ENCODE measurements at regions not wholly inside any gene's neighbourhood (a gene's known extent, or its start where the extent isn't known, plus 50 kb on each side); places are given as distances from the start of the nearest gene placed in this dataset.

GRCh38 chr15:46855388-46855787 lies 861.9 kb upstream of the SEMA6D start:
- TF ChIP-seq EZH2 (IDR thresholded peaks at IDR 0.05; ENCODE audit: borderline replicate concordance, low read depth, low read length, poor library complexity, severe bottlenecking) (no peak), CTCF (conservative IDR thresholded peaks at IDR 0.05; ENCODE audit: low read depth, low read length) (no peak)
- no peak for DNase-seq (ENCODE audit: low spot score)
- Histone ChIP-seq H3K27ac (ENCODE audit: low read depth, low read length, poor library complexity, severe bottlenecking) (no peak overlapping the region), H3K9me3 (ENCODE audit: low read depth, low read length, poor library complexity, severe bottlenecking) (no peaks in the 10 kb centered on the region), H3K4me3 (ENCODE audit: low read depth, low read length, poor library complexity, severe bottlenecking) (no peak overlapping the region), H3K4me1 (ENCODE audit: insufficient read depth, low read length, poor library complexity, severe bottlenecking) (no peaks in the 10 kb centered on the region), H3K36me3 (ENCODE audit: insufficient read depth, low read length, poor library complexity, severe bottlenecking) (no peaks in the 10 kb centered on the region), H3K27me3 (replicated peaks; ENCODE audit: insufficient read depth, low read depth, low read length, poor library complexity) (no peaks in the 10 kb centered on the region)
- intact Hi-C loops (cut with micrococcal nuclease; ENCODE audit: unreplicated experiment) = no loop called here
- CTCF ChIA-PET = no interaction called here
- BruUV-seq (replicated peaks) = no TSS peak
- POLR2A ChIA-PET (ENCODE audit: low non-redundant PET) = no interaction called here

GRCh38 chr15:46856839-46857502 lies 860.3 kb upstream of the SEMA6D start:
- no peak for TF ChIP-seq CTCF (conservative IDR thresholded peaks at IDR 0.05; ENCODE audit: low read depth, low read length)
- TF ChIP-seq EZH2 (IDR thresholded peaks at IDR 0.05; ENCODE audit: borderline replicate concordance, low read depth, low read length, poor library complexity, severe bottlenecking) = no peak
- no peak for DNase-seq (ENCODE audit: low spot score)
- CTCF ChIA-PET = no interaction called here
- BruUV-seq (replicated peaks) = no TSS peak
- Histone ChIP-seq H3K9me3 (ENCODE audit: low read depth, low read length, poor library complexity, severe bottlenecking) (no peaks in the 10 kb centered on the region), H3K27me3 (replicated peaks; ENCODE audit: insufficient read depth, low read depth, low read length, poor library complexity) (no peaks in the 10 kb centered on the region), H3K4me3 (ENCODE audit: low read depth, low read length, poor library complexity, severe bottlenecking) (no peak overlapping the region), H3K27ac (ENCODE audit: low read depth, low read length, poor library complexity, severe bottlenecking) (no peak overlapping the region), H3K36me3 (ENCODE audit: insufficient read depth, low read length, poor library complexity, severe bottlenecking) (no peaks in the 10 kb centered on the region), H3K4me1 (ENCODE audit: insufficient read depth, low read length, poor library complexity, severe bottlenecking) (no peaks in the 10 kb centered on the region)
- POLR2A ChIA-PET (ENCODE audit: low non-redundant PET) = no interaction called here
- intact Hi-C loops (cut with micrococcal nuclease; ENCODE audit: unreplicated experiment) = no loop called here

- no TSS peak for BruUV-seq (replicated peaks)
- Histone ChIP-seq H3K4me3 (ENCODE audit: low read depth, low read length, poor library complexity, severe bottlenecking) (no peak overlapping the region), H3K4me1 (ENCODE audit: insufficient read depth, low read length, poor library complexity, severe bottlenecking) (no peaks in the 10 kb centered on the region), H3K9me3 (ENCODE audit: low read depth, low read length, poor library complexity, severe bottlenecking) (no peaks in the 10 kb centered on the region), H3K27me3 (replicated peaks; ENCODE audit: insufficient read depth, low read depth, low read length, poor library complexity) (no peaks in the 10 kb centered on the region), H3K36me3 (ENCODE audit: insufficient read depth, low read length, poor library complexity, severe bottlenecking) (no peaks in the 10 kb centered on the region), H3K27ac (ENCODE audit: low read depth, low read length, poor library complexity, severe bottlenecking) (no peak overlapping the region)
- TF ChIP-seq CTCF (conservative IDR thresholded peaks at IDR 0.05; ENCODE audit: low read depth, low read length) (no peak), EZH2 (IDR thresholded peaks at IDR 0.05; ENCODE audit: borderline replicate concordance, low read depth, low read length, poor library complexity, severe bottlenecking) (no peak)
- ChIA-PET CTCF (no interaction called here), POLR2A (ENCODE audit: low non-redundant PET) (no interaction called here)
- no peak for DNase-seq (ENCODE audit: low spot score)
- intact Hi-C loops (cut with micrococcal nuclease; ENCODE audit: unreplicated experiment) = no loop called here
Measured at GRCh38 chr15:46858150-46858549, 859.2 kb upstream of the SEMA6D start.
